ENCODE measurements at regions not wholly inside any gene's neighbourhood (a gene's known extent, or its start where the extent isn't known, plus 50 kb on each side); places are given as distances from the start of the nearest gene placed in this dataset.

DNA sequence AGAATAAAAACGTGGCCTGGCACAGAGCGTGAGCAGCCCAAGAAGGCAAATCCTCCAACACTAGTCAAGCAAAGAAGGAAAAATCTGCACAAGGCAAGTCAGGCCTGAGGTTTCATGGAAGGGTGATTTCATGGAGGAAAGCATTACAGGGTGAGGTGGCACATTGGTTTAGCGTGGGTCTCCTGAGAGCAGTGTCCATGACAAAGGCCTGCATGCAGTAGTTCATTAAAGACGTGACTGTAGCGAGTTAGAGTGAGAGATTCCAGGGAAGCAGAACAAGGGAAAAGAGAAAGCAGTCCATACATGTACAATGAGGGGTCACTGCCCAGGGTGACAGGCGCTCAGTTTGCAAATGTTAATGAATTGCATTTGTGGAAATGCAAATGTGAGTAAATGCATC, 285.0 kb upstream of the ERCC4 start:
- TF ChIP-seq, protein P1, sequence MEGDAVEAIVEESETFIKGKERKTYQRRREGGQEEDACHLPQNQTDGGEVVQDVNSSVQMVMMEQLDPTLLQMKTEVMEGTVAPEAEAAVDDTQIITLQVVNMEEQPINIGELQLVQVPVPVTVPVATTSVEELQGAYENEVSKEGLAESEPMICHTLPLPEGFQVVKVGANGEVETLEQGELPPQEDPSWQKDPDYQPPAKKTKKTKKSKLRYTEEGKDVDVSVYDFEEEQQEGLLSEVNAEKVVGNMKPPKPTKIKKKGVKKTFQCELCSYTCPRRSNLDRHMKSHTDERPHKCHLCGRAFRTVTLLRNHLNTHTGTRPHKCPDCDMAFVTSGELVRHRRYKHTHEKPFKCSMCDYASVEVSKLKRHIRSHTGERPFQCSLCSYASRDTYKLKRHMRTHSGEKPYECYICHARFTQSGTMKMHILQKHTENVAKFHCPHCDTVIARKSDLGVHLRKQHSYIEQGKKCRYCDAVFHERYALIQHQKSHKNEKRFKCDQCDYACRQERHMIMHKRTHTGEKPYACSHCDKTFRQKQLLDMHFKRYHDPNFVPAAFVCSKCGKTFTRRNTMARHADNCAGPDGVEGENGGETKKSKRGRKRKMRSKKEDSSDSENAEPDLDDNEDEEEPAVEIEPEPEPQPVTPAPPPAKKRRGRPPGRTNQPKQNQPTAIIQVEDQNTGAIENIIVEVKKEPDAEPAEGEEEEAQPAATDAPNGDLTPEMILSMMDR (conservative IDR thresholded peaks at IDR 0.05; ENCODE audit: low read length): no peak
- no peak for TF ChIP-seq EZH2phosphoT487 (IDR thresholded peaks at IDR 0.05; ENCODE audit: borderline replicate concordance, low read depth, low read length)

Measured in OCI-LY7 (cell line).